GM18507 (cell line): ENCODE measurements at regions not wholly inside any gene's neighbourhood (a gene's known extent, or its start where the extent isn't known, plus 50 kb on each side); places are given as distances from the start of the nearest gene placed in this dataset.
A peak's percentile ranks its signal among the peaks of the same experiment; 100 is the strongest.
"Not testable (repeated sequence)": the region's sequence is repeated elsewhere in the genome, so short reads cannot be mapped to it uniquely, and the experiment has no call there.

ENCODE experiments used
- DNase-seq: peaks from one replicate; pipeline ENCODE4 v3.0.0; 2011; ENCODE audit warnings: low read depth; ENCODE audit not compliant: insufficient read length; ENCODE audit errors: extremely low spot score
- FAIRE-seq: peaks from 2 replicates; lab custom pipeline; 2011; peaks lifted over from hg19 to GRCh38; lab: Jason Lieb, UNC

- no peak for DNase-seq
- no peak for FAIRE-seq
Measured at GRCh38 chr7:93751421-93751820, 139.1 kb downstream of the TFPI2 start.

DNA sequence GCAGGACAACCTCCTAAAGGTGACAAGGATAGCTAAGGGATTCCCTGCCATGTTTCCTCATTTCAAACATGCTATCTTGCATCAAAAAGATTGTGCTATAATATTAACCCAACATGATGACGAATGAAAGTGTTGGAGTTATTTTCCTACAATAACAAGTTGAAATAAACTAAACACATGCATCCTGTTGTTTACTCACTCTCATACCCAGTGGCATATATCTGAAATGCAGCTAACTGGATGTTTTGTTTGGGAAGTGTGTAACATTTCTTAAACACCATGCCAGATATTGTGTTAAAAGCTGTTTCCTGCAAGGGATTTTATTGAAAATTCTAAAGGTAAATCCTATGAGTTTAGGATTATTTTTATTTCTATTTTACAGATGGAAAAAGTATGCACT lies 139.6 kb downstream of the TFPI2 start:
- FAIRE-seq, result no peak

GRCh38 chr7:93747019-93747418 lies 143.5 kb downstream of the TFPI2 start:
- FAIRE-seq (no peak), DNase-seq (no peak)

More for the DNA sequence above, 139.6 kb downstream of the TFPI2 start:
- DNase-seq, result no peak

GRCh38 chr7:93739424-93739823 lies 151.1 kb downstream of the TFPI2 start:
- no peak for DNase-seq
- no peak for FAIRE-seq

- FAIRE-seq, result no peak
- no peak for DNase-seq
Measured at GRCh38 chr7:93737953-93738352, 152.6 kb downstream of the TFPI2 start.

DNA sequence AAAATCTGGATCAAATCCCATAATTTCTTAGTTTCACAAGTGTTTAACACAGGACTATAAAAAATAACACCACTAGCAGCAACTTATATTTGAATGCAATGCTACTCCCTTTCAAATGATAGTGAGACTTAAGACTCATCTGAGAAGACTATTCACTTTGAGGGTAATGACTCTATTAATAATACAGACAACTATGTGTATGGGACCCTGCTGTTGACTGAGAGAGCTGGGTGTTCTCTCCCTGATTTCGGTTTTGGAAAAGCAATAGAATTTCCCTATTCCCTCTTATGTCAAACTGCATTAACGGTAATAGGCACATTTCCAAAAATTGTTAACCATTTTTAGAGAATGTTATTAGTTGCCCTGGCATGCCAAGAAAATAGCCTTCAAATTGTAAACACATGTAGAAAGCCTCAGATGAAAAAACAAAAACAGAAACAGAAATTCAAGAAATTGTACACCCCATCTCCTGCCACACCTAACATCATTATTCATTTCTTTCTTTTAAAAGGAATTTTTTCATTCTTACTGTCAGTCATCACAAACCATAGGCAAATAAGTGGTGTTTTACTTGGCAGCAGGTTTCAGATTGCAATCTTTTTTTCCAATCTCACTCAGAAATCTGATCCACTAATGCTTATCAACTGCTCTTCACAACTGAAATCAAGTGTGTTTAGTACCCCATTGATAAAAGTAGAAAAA lies 153.7 kb downstream of the TFPI2 start:
- DNase-seq, result no peak
- FAIRE-seq, result no peak

DNA sequence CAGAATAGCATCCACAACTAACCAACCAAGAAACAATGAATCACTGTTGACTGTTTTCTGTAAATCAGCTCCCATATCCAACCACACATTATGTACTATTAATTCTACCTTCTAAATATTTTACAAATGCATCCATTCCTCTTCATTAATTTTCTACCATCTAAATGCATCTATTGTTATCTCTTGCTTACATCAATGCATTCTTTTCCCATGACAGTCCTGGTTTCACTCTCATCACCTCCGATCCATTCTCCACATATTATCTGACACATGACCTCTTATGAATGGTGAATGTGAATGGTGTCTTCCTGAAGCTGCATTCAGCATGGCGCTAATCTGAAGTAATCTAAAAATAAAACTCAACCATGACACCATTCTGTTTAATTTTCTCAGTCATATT lies 153.8 kb upstream of the CALCR start:
- FAIRE-seq, result no peak

GRCh38 chr7:93725954-93726353 lies 151.4 kb upstream of the CALCR start:
- DNase-seq (no peak), FAIRE-seq (no peak)

More for the DNA sequence above, 153.8 kb upstream of the CALCR start:
- no peak for DNase-seq

DNA sequence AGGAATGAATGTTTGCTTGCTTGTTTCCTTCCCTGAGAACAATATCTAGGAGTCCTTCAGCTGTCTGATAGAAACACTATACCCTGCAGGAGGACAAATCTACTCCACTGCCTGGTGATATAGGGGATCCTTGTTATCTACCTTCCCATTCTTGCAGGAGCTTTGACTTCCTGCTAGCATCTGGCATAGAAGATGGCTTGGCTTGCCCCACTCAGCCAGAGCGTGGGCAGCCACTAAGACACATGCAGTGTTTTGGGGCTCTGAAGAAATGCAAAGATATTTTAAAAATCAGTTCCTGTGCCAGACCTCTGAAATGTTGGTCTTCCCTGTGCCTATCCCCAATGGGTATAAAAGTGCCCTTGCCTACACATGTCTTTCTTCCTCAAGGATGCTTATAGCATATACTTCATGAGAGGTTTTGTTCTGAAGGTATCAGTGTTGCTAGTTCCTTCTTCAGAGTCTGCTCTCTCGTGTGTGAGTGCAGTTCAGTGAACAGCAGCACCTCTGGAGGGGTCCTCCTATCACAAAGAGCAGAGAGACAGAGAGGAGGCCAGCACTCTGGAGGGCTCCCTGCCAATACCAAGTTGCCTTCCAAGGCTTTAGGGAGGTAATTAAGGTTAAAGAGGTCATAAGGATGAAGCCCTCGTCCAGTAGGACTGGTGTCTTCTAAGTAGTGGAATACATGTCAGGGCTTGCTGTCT lies 149.1 kb upstream of the CALCR start:
- DNase-seq (no peak), FAIRE-seq (no peak)

DNA sequence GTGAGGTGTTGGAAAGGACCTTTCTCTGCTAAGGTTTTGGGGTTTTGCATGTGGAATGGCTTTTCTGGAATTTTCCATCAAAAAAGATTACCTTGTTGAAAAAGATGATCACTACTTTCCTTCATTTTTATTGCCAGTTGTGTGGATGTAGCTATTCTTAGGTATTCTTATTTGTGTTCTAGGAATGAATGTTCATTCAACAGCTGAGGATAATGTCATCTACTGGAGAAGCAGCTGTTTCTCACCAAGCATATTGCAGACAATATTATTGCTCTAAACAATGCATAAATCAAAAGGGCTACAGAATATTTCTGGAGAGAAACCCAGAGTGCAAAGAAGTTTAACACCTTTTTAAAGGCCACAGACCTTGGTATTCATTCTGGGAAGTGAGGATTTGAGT lies 145.6 kb upstream of the CALCR start:
- FAIRE-seq (no peak), DNase-seq (no peak)

- no peak for DNase-seq
- no peak for FAIRE-seq
Measured at GRCh38 chr7:93719546-93719945, 145.0 kb upstream of the CALCR start.

DNA sequence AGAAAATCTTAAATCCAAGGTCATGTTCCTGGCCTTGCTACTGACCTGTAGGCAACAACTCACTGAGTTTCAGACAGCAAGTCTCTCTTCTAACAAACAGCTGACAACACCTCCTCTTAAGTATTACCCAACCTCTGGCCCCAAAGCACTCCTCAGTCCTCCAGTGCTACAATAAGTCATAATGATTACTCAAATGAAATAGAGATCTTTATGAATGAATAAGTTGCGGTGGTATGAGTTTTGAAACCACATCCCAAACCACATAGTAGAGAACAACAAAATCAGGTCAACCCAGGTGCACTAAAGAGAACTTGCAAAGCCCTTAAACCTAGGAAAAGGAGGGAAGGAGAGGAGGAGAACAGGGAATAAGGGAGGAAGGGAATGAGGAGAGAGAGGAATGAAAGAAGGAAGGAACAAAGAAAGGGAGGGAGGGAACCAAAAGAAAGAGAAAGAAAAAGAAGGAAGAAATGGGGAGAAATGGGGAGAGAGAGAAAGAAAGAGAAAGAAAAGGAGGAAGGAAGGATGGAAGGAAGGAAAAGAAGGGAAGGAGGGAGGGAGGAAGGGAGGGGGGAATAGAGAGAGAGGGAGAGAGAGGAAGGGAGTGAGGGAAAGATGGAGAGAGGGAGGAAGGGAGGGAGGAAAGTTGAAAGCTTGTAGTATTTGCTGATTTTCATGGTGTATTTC lies 142.8 kb upstream of the CALCR start:
- FAIRE-seq (no peak), DNase-seq (no peak)

DNA sequence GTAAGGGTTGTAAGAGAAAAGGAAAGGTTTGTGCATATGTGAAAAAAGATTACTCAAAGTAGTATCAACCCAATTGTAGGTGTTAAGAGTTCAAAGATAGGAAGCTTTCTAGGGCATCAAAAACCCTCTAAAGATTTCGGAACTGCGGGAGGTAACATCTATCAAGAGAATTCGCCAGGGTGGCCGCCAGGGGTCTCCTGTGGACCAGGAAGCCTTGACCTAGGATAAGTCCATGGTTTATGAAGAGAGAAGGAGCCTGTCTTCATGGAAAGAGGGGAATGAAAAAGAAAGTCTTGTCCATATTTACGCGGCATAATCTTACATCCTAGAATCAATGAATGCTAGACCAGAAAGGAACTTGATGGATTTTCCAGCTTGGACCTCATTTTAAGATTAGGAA lies 140.7 kb upstream of the CALCR start:
- DNase-seq (no peak), FAIRE-seq (peak; percentile 9)

DNA sequence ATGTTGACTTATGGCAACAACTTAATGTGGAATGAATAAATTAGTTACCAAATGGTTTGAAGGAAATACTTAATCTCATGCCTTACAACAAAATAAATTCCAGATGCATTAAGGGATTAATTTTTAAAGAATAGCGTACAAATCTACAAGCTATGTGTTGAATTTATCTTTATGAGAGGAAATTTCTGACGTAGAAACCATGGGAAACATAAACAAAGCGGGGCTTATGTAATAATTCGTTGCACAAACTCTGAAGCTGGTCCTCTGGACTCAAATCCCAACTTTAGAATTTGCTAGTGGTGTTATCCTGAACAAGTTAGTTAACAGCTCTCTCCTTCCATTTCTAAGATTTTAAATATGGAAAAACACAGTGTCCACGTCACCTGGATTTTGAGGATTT lies 137.4 kb upstream of the CALCR start:
- FAIRE-seq (no peak), DNase-seq (no peak)

DNA sequence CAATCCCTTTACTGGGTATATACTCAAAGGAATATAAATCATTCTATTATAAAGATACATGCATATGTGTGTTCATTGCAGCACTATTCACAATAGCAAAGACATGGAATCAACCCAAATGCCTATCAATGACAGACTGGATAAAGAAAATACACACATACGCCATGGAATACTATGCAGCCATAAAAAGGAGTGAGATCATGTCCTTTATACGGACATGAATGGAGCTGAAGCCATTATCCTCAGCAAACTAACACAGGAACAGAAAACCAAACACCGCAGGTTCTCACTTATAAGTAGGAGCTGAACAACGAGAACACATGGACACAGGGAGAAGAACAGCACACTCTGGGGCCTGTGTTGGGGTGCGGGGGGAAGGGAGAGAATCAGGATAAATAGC lies 133.7 kb upstream of the CALCR start:
- DNase-seq, FAIRE-seq: not testable (repeated sequence)

- no peak for FAIRE-seq
- no peak for DNase-seq
Measured at GRCh38 chr7:93707249-93707648, 132.7 kb upstream of the CALCR start.

DNA sequence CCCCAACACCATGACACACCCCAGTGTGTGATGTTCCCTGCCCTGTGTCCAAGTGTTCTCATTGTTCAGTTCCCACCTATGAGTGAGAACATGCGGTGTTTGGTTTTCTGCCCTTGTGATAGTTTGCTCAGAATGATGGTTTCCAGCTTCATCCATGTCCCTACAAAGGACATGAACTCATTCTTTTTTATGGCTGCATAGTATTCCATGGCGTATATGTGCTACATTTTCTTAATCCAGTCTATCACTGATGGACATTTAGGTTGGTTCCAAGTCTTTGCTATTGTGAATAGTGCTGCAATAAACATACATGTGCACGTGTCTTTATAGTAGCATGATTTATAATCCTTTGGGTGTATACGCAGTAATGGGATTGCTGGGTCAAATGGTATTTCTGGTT lies 131.6 kb upstream of the CALCR start:
- not testable (repeated sequence) for FAIRE-seq, DNase-seq

- DNase-seq, result no peak
- no peak for FAIRE-seq
Measured at GRCh38 chr7:93704217-93704616, 129.7 kb upstream of the CALCR start.

GRCh38 chr7:93697901-93698300 lies 123.4 kb upstream of the CALCR start:
- FAIRE-seq, result no peak
- no peak for DNase-seq

DNA sequence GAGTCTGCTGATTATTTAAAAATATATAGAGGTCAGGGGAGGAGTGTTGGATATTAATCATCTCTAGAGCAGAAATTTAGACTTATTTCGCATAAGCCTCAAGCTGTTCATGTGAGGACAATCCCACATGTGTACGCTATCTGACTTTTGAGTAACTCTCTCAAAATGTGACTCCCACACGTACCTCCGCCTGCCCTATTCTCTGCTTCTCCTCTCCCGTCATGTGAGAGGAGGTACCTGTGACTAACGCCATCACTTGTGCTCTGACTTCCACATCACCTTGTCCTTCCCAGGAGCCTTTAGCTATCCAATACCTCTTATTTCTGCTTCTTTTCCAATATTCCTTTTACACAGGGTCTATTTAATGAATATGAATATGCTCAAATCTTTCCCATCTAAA lies 119.3 kb upstream of the CALCR start:
- no peak for FAIRE-seq
- DNase-seq, result no peak

DNA sequence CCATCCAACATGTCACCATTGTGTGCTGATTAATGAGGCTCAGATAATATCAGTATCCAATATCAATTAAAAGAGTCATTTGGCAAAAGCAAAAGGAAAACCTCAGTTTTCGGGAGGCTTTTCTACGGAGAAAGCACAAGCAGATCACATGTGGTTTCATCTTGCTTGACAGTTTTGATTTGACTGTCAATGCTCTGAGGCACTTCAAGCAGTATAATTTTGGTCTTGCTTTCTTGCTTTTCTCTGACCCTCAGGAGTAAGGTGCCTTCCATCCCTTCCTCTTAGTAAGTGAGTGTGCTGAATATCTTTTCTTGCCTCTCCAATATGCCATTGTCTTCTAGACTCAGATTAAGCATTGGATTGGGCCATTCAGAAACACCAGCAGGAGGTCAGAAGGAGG lies 115.5 kb upstream of the CALCR start:
- no peak for FAIRE-seq

More for the DNA sequence above, 115.5 kb upstream of the CALCR start:
- no peak for DNase-seq
